DMS153 (cell line): ENCODE measurements at regions not wholly inside any gene's neighbourhood (a gene's known extent, or its start where the extent isn't known, plus 50 kb on each side); places are given as distances from the start of the nearest gene placed in this dataset.

Source experiments
- DNase-seq: peaks from one replicate; lab custom pipeline; 2025; lab: John Stamatoyannopoulos, UW

DNA sequence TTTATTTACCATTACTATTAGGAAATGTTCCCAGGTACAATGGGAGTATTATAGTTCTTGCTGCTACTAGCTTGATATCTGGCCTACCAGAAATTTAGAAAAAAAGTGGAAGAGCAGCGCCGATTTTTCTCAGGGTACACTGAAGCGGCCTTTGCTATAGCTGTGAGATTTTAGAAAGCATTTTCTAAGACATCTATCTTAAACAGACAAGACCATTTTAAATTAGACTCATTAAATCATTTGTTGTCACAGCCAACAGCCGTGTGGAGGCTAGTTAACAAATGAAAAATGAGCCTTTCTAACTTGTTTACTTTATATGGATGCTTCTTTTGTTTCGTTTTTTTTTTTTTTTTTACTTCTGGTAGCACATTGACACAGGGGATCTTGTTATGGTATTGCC is 183.2 kb upstream of the ZRANB2 start:
- DNase-seq = no peak

DNA sequence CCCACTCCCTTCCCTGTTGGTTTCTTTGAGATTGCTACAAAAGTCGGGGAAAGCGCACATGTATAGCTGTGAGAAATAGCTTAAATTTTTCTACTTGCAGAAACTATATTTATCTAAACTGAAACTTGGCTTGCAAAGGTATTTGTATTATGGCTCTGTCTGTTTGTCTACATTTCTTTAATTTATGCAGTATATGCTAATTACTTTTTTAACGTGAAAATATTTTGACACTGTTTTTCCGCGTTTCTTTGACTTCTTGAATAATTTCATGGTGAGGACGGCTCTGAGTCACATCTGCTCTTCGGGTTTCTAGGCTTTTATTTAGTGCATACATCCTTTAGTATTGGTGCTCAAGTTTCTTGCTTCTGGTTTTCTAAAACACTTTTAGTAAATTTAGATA is 182.1 kb upstream of the ZRANB2 start:
- DNase-seq = no peak

DNA sequence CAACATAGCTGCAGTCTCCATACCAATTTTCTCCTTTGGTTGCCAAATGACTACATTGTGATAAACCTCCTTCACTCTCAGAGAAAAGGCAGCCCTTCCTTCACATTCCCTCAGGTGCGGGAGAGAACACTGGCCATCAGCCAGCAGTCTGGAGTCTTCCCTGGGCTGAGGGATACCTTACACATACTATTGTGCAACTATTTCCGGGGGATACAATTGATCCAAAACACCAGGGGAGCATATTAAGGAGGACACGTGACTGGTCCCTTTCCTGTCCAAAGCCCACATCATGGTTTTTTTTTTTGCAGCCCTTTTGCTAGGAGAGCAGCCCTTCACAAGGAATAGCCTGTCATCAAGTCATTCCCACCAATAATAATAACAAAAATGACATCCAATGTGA is 172.1 kb upstream of the ZRANB2 start:
- DNase-seq = no peak

- no peak for DNase-seq
Measured at GRCh38 chr1:71245246-71245645, 164.4 kb upstream of the ZRANB2 start.

- DNase-seq = no peak
Measured at GRCh38 chr1:71242239-71242638, 161.4 kb upstream of the ZRANB2 start.

DNA sequence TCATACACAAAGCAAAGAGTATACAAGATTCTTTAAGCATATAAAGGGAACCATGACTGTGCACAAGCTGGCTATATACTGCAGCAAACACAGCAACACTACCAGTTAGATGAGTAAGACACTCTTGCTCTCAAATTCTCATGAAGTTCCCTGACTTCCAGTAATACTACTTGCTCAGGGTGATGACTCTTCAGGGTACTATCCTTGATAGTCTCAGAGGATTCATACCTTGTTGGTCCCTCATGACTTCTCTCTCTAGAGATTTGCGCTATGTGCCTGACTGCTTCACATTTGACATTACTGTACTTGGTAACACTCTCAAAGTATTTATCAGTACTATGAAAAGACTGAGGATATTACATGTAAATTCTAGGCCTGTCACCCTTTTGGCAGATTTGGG is 159.8 kb upstream of the ZRANB2 start:
- DNase-seq = no peak

- no peak for DNase-seq
Measured at GRCh38 chr1:71236503-71236902, 155.7 kb upstream of the ZRANB2 start.

DNA sequence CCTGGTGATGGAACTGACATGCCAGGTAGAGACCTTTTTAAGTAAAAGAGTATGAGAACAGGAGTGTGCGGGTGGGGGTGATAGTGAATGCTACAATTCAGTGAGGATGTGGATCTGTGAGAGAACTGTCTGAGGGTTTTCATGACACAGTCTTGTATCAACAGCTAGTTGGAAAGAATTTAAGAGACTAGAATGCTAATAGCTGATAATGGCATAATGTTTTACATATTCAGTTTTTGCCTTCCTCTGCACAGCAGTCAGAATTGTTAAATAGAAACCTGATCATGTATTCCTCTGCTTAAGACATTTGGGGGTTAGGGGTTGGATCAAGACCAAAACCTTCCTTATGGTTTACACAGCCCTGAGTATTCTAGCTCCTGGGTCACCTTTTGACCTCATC is 152.8 kb upstream of the ZRANB2 start:
- no peak for DNase-seq

GRCh38 chr1:71232786-71233185 is 152.0 kb upstream of the ZRANB2 start:
- DNase-seq = no peak

- no peak for DNase-seq
Measured at GRCh38 chr1:71232166-71232763, 151.4 kb upstream of the ZRANB2 start.

DNA sequence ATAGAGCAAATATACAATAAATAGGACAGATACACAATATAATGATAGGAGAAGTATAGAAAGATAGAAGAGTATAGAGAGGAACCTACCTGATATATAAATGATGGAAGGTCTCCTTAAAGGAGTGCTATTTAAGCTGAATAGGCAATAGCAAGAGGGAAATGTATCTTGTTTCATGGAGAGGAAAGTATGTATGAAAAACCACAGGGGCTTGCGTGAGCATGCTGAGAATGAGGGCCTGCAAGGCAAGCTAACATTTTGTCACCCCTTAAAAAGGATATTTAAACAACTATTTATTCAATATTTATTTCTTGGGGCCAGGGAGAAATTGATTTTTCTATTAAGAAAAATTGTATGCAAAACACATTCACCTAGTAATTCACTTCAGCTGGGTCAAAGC is 150.9 kb upstream of the ZRANB2 start:
- DNase-seq = no peak

- no peak for DNase-seq
Measured at GRCh38 chr1:71228742-71229365, 148.0 kb upstream of the ZRANB2 start.

- no peak for DNase-seq
Measured at GRCh38 chr1:71228241-71228640, 147.4 kb upstream of the ZRANB2 start.

- DNase-seq = no peak
Measured at GRCh38 chr1:71224741-71225377, 144.0 kb upstream of the ZRANB2 start.

DNA sequence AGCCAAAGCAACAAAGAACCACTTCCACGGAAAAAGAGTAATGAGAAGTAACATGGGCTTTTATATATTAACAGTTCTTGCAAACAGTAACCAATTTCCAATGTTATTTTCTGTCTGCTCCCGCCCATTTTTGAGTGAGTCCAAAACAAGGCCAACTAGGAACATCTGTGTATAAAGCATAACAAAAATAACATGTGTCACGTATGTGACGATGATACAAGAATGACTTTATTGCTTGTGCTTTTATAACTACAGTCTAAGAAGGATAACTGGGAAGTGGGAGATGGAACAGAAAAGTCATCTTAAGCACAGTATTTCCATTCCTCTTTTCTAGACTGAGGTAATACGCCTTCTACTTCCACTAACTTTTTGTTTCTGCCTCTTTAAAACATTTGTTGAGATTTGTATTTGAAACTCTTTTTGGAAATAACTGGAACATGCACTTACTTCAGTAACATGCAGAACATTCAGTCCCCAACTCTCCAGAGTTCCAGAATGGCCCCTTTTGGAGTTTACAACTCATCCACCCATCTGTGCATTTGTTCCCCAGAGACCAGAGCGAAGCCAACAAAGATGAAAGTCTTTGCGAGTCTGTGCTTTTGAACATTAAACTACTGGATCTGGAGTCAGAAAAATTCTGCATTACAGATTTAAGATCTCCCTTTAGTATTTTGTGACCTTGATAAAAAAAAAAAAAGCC is 143.0 kb upstream of the ZRANB2 start:
- DNase-seq = no peak

DNA sequence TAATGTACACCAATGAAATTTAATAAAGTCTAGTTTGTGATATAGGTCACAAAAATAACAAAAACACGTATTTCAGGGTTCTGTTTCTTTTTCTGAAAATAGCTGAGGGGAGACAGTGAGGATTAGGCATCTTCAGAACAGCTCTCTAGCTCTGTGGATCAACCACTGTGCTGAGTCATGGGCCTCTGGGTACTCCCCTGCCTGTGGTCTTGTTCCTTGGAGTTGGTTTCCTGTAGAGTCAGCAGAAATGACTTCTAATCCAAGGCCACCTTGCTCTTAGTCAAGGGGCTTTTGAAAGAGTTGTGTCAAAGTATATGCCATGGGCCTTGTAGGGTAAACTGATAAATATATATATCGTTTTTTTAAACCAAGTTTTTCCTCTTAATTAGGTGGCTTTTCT is 141.8 kb upstream of the ZRANB2 start:
- no peak for DNase-seq

- DNase-seq = no peak
Measured at GRCh38 chr1:71210718-71211117, 129.9 kb upstream of the ZRANB2 start.

- DNase-seq = no peak
Measured at GRCh38 chr1:71203241-71203640, 122.4 kb upstream of the ZRANB2 start.

DNA sequence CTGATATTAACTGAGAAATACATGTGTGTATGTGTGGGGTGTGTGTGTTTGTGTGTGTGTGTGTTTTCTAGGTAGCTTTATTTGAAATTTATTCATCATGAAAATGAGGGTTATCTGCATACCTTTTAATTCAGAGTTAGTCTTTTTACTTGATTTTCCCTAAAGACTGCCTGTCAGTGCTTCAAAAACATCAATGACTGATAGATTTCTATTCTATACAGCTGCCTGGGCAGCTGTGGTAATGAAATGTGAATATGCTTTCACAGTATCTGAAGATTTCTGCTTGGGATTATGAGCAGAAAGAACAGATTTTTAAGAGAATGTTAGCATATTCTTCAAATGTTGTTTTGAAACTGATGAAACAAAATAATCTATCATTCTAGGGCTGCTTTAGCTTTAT is 119.7 kb upstream of the ZRANB2 start:
- no peak for DNase-seq

- no peak for DNase-seq
Measured at GRCh38 chr1:71196685-71197084, 115.8 kb upstream of the ZRANB2 start.

DNA sequence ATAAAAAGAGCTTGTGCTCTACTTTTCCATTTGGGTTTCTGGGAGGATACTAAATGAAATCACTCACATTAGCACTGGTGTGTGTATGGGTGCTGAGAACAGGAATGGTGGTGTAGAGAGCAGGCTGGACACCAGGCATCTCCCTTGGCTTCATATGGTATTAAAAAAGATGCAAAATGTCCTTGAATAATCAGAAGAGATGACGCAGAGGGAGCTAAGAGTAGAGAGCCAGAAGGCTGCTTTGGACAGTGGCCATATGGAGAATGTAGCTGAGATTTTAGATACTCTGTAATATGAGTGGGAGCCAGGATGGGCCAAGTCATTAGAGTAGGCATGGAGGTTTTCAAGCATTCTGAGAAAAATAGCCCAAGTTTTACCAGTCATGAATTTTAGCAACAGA is 112.3 kb upstream of the ZRANB2 start:
- DNase-seq = no peak

GRCh38 chr1:71191520-71191919 is 110.7 kb upstream of the ZRANB2 start:
- DNase-seq = no peak

GRCh38 chr1:71190843-71191242 is 110.0 kb upstream of the ZRANB2 start:
- DNase-seq = no peak
